A549 (cell line): ENCODE measurements at regions not wholly inside any gene's neighbourhood (a gene's known extent, or its start where the extent isn't known, plus 50 kb on each side); places are given as distances from the start of the nearest gene placed in this dataset.

Experiments used
- ZSCAN20 ChIP-seq: fragments of 250-450 bp; sonication (Bioruptor Pico); IDR thresholded peaks from 2 replicates; pipeline ENCODE4 v1.8.0; 2022; ENCODE audit warnings: mild to moderate bottlenecking, moderate library complexity
- TF ChIP-seq, protein P1 (sequence below): fragments of >200 bp; sonication (Bioruptor Twin); formaldehyde crosslinking; IDR thresholded peaks from 3 replicates; pipeline ENCODE4 v1.5.1; 2016

DNA sequence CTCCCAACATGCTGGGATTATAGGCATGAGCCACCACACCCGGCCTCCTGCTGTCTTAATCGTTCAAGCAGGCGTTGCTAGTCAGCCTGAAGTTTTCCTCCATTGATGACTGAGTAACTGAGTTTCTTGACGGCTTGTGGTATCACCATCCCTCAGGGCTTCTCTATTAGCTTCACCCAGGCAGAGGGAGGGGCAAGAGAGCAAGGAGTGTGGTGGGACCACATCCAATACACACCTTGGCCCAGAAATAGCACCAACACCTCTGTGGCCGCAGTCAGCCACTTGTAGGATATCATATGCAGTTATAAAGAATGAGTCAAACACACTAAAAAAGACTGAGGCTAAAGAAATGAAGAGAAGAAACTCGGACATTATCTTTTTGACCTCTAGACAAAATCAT, 1009.4 kb upstream of the CELF4 start:
- TF ChIP-seq ZSCAN20 (CRISPR knock-in tag): no peak
- TF ChIP-seq, protein P1, sequence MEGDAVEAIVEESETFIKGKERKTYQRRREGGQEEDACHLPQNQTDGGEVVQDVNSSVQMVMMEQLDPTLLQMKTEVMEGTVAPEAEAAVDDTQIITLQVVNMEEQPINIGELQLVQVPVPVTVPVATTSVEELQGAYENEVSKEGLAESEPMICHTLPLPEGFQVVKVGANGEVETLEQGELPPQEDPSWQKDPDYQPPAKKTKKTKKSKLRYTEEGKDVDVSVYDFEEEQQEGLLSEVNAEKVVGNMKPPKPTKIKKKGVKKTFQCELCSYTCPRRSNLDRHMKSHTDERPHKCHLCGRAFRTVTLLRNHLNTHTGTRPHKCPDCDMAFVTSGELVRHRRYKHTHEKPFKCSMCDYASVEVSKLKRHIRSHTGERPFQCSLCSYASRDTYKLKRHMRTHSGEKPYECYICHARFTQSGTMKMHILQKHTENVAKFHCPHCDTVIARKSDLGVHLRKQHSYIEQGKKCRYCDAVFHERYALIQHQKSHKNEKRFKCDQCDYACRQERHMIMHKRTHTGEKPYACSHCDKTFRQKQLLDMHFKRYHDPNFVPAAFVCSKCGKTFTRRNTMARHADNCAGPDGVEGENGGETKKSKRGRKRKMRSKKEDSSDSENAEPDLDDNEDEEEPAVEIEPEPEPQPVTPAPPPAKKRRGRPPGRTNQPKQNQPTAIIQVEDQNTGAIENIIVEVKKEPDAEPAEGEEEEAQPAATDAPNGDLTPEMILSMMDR: no peak
